Heart left ventricle (tissue), 16 donors: ENCODE measurements at regions not wholly inside any gene's neighbourhood (a gene's known extent, or its start where the extent isn't known, plus 50 kb on each side); places are given as distances from the start of the nearest gene placed in this dataset.

Experiments
- ATAC-seq, 4 donors: fragments of 200-7000 bp; cut with Tn5 transposase; one replicate each; pipeline ENCODE4 v1.9.1; 2020 to 2022; ENCODE audit warnings: moderate library complexity in 4 of 4, mild to moderate bottlenecking in 3 of 4, moderate number of reproducible peaks in 1 of 4
- DNase-seq, 5 donors: peaks; one replicate each; pipeline ENCODE4 v3.0.0-alpha.2; 2020
- H3K27ac ChIP-seq, 12 donors: fragments of 200-600 bp; sonication (generic) in 4 of 12; one replicate each; pipeline versions ENCODE4 v1.5.0 to v1.8.0; 2016 to 2022; ENCODE audit warnings: mild to moderate bottlenecking in 2 of 12
- H3K27me3 ChIP-seq, 9 donors: fragments of 200-600 bp; sonication (generic) in 2 of 9; one replicate each; pipeline versions ENCODE4 v1.5.1 to v1.8.0; 2016 to 2022; ENCODE audit warnings: mild to moderate bottlenecking in 3 of 9
- H3K36me3 ChIP-seq, 9 donors: fragments of 200-600 bp; sonication (generic) in 2 of 9; one replicate each; pipeline versions ENCODE4 v1.5.0 to v1.8.0; 2018 to 2022; ENCODE audit warnings: mild to moderate bottlenecking in 2 of 9
- H3K4me1 ChIP-seq, 12 donors: fragments of 200-600 bp; sonication (generic) in 4 of 12; one replicate each; pipeline versions ENCODE4 v1.5.0 to v1.8.0; 2016 to 2022; ENCODE audit warnings: mild to moderate bottlenecking in 3 of 12
- H3K4me3 ChIP-seq, 12 donors: fragments of 200-600 bp; sonication (generic) in 4 of 12; one replicate each; pipeline versions ENCODE4 v1.5.0 to v1.8.0; 2017 to 2022; ENCODE audit warnings: mild to moderate bottlenecking in 9 of 12, moderate library complexity in 4 of 12
- H3K9me3 ChIP-seq, 12 donors: fragments of 200-600 bp; sonication (generic) in 4 of 12; one replicate each; pipeline versions ENCODE4 v1.5.0 to v1.8.0; 2016 to 2022; ENCODE audit warnings: mild to moderate bottlenecking in 1 of 12
- POLR2A ChIP-seq, 2 donors: fragments of 450-650 bp; IDR thresholded peaks; one replicate each; pipeline ENCODE4 v1.6.1; 2017; ENCODE audit warnings: antibody characterized with exemption in 2 of 2, mild to moderate bottlenecking in 2 of 2, moderate library complexity in 2 of 2
- WGBS, 4 donors: extraction: QIAGEN DNeasy Blood & Tissue Kit in 2 of 4; methylation state at CpG; one replicate each; pipeline versions ENCODE4 v1.1.5 to v1.1.7; 2013 to 2018; 5-methylcytosine and 5-hydroxymethylcytosine counted together
- intact Hi-C, 10 donors: fragments of 100-400 bp; cut with DNase I; formaldehyde crosslinking; loops; one replicate each; pipeline versions ENCODE4 v1.11.1 to v1.14.2; 2022
- TF ChIP-seq, protein P1 (sequence below), 12 donors: fragments of 200-600 bp; sonication (generic) in 4 of 12; IDR thresholded peaks; one replicate each; pipeline versions ENCODE4 v1.5.0 to v1.8.0; 2018 to 2022; ENCODE audit warnings: antibody characterized with exemption in 12 of 12, mild to moderate bottlenecking in 5 of 12
- donor health status: ischemic (EF 13 %, LVEDD 7.1; RV severe dilation, severe dysfunction).
- donor health status: healthy with polysubstance abuse.
- donor health status: DM: no; HTN: yes; CAD: no.
- donor health status: DM: no; HTN: no; CAD: no.
- donor health status: ischemic (EF 25% LVEDD 6.9; RV normal size, moderate dysfunction).
- donor health status: ischemic (EF 25% LVEDD 5.7; RV mildly dilated, moderate dysfunction).
- donor health status: healthy.
- donor health status: DM: yes; HTN: yes; CAD: no.
- donor health status: ischemic (EF 35%, LVEDD 5.7; RV mildly dilated, moderate dysfunction).
- donor health status: nonischemic (EF 11% LVEDD 7.7; RV severe dilation, severe dysfunction).
- donor health status: DM: yes; HTN: yes; CAD: no.
- donor health status: PGD.
- donor health status: ischemic (EF 29% LVEDD 5.4; RV normal size, mild dysfunction).
- donor health status: nonischemic (EF 23%, LVEDD 6.1; RV moderate dilation, normal function).

DNA sequence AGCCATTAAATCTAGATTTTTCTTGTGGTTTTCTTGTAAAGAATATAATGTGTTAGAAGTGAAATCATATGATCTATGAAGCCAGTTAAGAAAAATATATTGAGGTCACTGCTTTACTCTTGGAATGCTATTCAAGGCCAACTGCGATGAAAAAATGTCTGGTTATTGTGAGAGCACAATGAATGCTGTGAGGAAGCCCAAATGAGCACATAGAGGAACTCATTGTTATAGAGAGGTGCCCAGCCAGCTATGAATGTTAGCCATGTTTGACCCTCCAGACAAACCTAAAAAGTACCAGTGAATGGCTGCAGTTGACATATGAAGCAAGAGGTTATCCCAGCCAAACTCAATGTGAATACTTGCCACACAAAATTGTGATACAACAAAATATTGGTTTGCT is 359.8 kb upstream of the FAM174A start:
- no peak overlapping the region for H3K4me3 ChIP-seq
- TF ChIP-seq, protein P1, sequence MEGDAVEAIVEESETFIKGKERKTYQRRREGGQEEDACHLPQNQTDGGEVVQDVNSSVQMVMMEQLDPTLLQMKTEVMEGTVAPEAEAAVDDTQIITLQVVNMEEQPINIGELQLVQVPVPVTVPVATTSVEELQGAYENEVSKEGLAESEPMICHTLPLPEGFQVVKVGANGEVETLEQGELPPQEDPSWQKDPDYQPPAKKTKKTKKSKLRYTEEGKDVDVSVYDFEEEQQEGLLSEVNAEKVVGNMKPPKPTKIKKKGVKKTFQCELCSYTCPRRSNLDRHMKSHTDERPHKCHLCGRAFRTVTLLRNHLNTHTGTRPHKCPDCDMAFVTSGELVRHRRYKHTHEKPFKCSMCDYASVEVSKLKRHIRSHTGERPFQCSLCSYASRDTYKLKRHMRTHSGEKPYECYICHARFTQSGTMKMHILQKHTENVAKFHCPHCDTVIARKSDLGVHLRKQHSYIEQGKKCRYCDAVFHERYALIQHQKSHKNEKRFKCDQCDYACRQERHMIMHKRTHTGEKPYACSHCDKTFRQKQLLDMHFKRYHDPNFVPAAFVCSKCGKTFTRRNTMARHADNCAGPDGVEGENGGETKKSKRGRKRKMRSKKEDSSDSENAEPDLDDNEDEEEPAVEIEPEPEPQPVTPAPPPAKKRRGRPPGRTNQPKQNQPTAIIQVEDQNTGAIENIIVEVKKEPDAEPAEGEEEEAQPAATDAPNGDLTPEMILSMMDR (IDR thresholded peaks at IDR 0.05) = no peak
- TF ChIP-seq POLR2A (IDR thresholded peaks at IDR 0.05) = no peak
- ATAC-seq = no peak
- DNase-seq = no peak
- peaks cover 0 to 4% (median 0%) of the 10 kb centered on the region in 12 donors for H3K9me3 ChIP-seq
- no peaks in the 10 kb centered on the region for H3K4me1 ChIP-seq
- 85 to 94% (median 87%) methylated on average over 1 of the region's 1 CpG for WGBS, 4 donors
- H3K36me3 ChIP-seq = no peaks in the 10 kb centered on the region
- no peaks in the 10 kb centered on the region for H3K27me3 ChIP-seq
- intact Hi-C loops = no loop called here
- no peak overlapping the region for H3K27ac ChIP-seq

DNA sequence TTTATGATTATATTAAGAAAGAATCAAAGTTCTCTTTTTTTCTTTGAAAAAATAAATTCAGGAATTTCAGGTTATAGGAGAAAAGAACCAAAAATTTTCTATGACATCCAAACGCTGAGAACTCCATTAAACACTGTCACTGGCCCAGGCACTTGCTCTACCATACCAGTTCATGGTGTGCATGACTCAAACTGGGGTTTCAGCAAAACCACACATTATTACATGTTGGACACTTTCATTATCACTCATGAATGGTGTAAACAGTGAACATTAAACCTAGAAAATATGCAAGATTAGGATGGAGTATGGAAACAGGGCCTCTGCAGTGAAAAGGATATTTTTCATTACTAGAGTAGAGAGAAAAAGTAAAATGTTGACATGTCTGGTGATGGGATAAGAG is 369.9 kb upstream of the FAM174A start:
- intact Hi-C loops = no loop called here
- WGBS, 4 donors = 70 to 89% (median 77%) methylated on average over 1 of the region's 1 CpG
- no peaks in the 10 kb centered on the region for H3K4me1 ChIP-seq
- H3K4me3 ChIP-seq = no peak overlapping the region
- no peaks in the 10 kb centered on the region for H3K36me3 ChIP-seq
- peaks cover 0 to 15% (median 0%) of the 10 kb centered on the region in 12 donors for H3K9me3 ChIP-seq
- TF ChIP-seq POLR2A (IDR thresholded peaks at IDR 0.05) = no peak
- TF ChIP-seq, protein P1 (IDR thresholded peaks at IDR 0.05) = no peak
- H3K27ac ChIP-seq = no peak overlapping the region
- ATAC-seq (no peak), DNase-seq (no peak)
- no peaks in the 10 kb centered on the region for H3K27me3 ChIP-seq

DNA sequence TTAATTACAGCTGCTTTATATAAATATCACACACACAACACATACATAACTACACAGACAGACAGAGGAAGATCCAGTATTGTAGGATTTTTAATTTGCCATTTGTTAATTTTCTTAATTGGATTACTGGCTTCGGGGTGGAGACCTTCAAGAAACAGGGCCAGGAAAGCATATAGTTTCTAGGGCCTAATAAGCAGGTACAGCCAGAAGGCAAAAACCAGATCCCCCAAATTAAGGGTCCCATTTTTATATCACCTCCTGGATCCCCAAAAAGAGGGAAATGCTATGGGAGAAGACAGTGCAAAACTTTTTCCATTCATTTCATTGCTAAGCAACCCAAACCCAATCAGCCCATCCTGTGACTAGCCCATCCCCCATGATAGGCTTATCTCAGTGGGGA is 373.3 kb upstream of the FAM174A start:
- Histone ChIP-seq H3K9me3 (peaks cover 0 to 15% (median 0%) of the 10 kb centered on the region in 12 donors), H3K4me1 (no peaks in the 10 kb centered on the region), H3K36me3 (no peaks in the 10 kb centered on the region), H3K27me3 (no peaks in the 10 kb centered on the region), H3K27ac (no peak overlapping the region), H3K4me3 (no peak overlapping the region)
- WGBS, 4 donors = 70 to 82% (median 71%) methylated on average over 1 of the region's 1 CpG
- no peak for ATAC-seq
- no peak for TF ChIP-seq POLR2A (IDR thresholded peaks at IDR 0.05)
- TF ChIP-seq, protein P1 (IDR thresholded peaks at IDR 0.05) = no peak
- no peak for DNase-seq
- intact Hi-C loops = no loop called here

DNA sequence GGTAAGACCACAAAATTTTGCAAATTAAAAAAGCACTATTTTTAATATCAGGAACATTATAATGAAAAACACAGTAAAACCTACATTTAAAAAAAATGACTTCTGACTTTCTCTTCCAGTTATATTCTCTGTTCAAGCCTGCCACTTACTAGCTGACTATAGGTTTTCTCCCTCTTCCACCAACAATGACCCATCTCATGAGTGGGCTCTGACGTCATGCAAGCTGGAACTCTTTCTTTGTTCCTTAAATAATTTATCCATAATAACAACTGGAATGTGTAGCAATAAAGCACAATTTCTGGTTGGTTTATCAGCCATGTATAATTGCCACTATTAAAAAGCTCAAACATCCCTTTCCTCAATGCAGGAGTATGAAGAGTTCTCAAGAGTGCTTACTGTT is 378.1 kb upstream of the FAM174A start:
- Histone ChIP-seq H3K4me3 (no peak overlapping the region), H3K27me3 (no peaks in the 10 kb centered on the region), H3K4me1 (no peaks in the 10 kb centered on the region), H3K36me3 (no peaks in the 10 kb centered on the region), H3K9me3 (peaks cover 0 to 11% (median 0%) of the 10 kb centered on the region in 12 donors), H3K27ac (no peak overlapping the region)
- no peak for TF ChIP-seq POLR2A (IDR thresholded peaks at IDR 0.05)
- TF ChIP-seq, protein P1 (IDR thresholded peaks at IDR 0.05) = no peak
- intact Hi-C loops = no loop called here
- WGBS, 4 donors = 73 to 88% (median 81%) methylated on average over 1 of the region's 1 CpG
- ATAC-seq (no peak), DNase-seq (no peak)
